Loucy (cell line): ENCODE measurements at regions not wholly inside any gene's neighbourhood (a gene's known extent, or its start where the extent isn't known, plus 50 kb on each side); places are given as distances from the start of the nearest gene placed in this dataset.

Experiments used
- EZH2phosphoT487 ChIP-seq: fragments of 200-600 bp; IDR thresholded peaks from 2 replicates; pipeline ENCODE4 v1.6.1; 2018; ENCODE audit warnings: antibody characterized with exemption, mild to moderate bottlenecking, moderate library complexity, borderline replicate concordance
- TF ChIP-seq, protein P1 (sequence below): fragments of 200-600 bp; sonication (generic); conservative IDR thresholded peaks from 2 replicates; pipeline ENCODE4 v1.5.1; 2014; ENCODE audit warnings: mild to moderate bottlenecking, antibody characterized with exemption, low read length

DNA sequence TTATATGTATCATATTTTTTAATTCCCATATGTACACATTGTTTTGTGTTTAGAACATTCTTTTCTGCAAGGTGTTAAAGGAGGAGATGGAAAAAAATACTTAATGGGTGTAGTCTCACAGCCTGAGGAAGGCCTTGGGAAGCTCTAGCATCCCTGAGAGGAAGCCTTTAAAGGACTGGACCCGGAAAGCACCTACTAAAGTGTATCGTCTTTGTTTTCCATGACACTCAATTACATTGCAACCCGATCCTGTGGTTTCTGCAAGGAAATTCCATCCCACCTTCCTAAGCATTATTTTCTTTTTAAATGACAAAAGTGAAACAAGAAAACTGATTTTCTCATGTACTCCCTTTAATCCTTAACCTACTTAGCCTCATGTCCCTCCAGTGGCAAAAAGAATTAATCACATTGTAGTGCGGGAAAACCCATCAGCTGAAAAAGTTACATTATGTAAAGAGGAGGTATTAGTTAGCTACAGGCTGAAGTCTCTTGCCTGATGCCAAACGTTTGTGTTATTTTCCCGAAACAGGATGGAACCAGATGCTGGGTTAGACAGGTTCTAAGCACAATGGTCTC lies 147.8 kb upstream of the CPSF6 start:
- TF ChIP-seq, protein P1, sequence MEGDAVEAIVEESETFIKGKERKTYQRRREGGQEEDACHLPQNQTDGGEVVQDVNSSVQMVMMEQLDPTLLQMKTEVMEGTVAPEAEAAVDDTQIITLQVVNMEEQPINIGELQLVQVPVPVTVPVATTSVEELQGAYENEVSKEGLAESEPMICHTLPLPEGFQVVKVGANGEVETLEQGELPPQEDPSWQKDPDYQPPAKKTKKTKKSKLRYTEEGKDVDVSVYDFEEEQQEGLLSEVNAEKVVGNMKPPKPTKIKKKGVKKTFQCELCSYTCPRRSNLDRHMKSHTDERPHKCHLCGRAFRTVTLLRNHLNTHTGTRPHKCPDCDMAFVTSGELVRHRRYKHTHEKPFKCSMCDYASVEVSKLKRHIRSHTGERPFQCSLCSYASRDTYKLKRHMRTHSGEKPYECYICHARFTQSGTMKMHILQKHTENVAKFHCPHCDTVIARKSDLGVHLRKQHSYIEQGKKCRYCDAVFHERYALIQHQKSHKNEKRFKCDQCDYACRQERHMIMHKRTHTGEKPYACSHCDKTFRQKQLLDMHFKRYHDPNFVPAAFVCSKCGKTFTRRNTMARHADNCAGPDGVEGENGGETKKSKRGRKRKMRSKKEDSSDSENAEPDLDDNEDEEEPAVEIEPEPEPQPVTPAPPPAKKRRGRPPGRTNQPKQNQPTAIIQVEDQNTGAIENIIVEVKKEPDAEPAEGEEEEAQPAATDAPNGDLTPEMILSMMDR = no peak
- no peak for TF ChIP-seq EZH2phosphoT487
